Mucosa of rectum (tissue), 2 donors: ENCODE measurements at regions not wholly inside any gene's neighbourhood (a gene's known extent, or its start where the extent isn't known, plus 50 kb on each side); places are given as distances from the start of the nearest gene placed in this dataset.

Experiments
- H3K27ac ChIP-seq, 2 donors: one replicate each; pipeline ENCODE4 v1.7.0; 2013; ENCODE audit warnings: inconsistent platforms in 2 of 2, low read depth in 2 of 2, low read length in 2 of 2
- H3K27me3 ChIP-seq, 2 donors: one replicate each; pipeline ENCODE4 v1.7.0; 2013; ENCODE audit warnings: low read length in 2 of 2; ENCODE audit not compliant: control insufficient read depth in 2 of 2, insufficient read depth in 2 of 2
- H3K36me3 ChIP-seq, 2 donors: one replicate each; pipeline ENCODE4 v1.7.0; 2013; ENCODE audit warnings: low read length in 2 of 2; ENCODE audit not compliant: control insufficient read depth in 2 of 2, insufficient read depth in 2 of 2
- H3K4me1 ChIP-seq, 2 donors: one replicate each; pipeline ENCODE4 v1.7.0; 2013; ENCODE audit warnings: low read length in 2 of 2, mild to moderate bottlenecking in 1 of 2; ENCODE audit not compliant: control insufficient read depth in 2 of 2, insufficient read depth in 2 of 2
- H3K4me3 ChIP-seq, 2 donors: one replicate each; pipeline ENCODE4 v1.7.0; 2013; ENCODE audit warnings: low read length in 2 of 2
- H3K9ac ChIP-seq, 2 donors: one replicate each; pipeline ENCODE4 v1.7.0; 2013; ENCODE audit warnings: low read length in 2 of 2, low read depth in 1 of 2, mild to moderate bottlenecking in 1 of 2
- H3K9me3 ChIP-seq, 2 donors: one replicate each; pipeline ENCODE4 v1.7.0; 2013; ENCODE audit warnings: low read length in 2 of 2; ENCODE audit not compliant: control insufficient read depth in 2 of 2
- donor health status: healthy.
- donor health status: Normal muscosa, but diverticular disease.

GRCh38 chr9:93731963-93732362 lies 155.6 kb downstream of the PHF2 start:
- Histone ChIP-seq H3K4me1 (no peaks in the 10 kb centered on the region), H3K27me3 (no peaks in the 10 kb centered on the region), H3K27ac (no peak overlapping the region), H3K9me3 (peaks cover 0 to 4% of the 10 kb centered on the region in 2 donors), H3K9ac (no peak overlapping the region), H3K4me3 (no peak overlapping the region), H3K36me3 (no peaks in the 10 kb centered on the region)

- Histone ChIP-seq H3K36me3 (no peaks in the 10 kb centered on the region), H3K4me3 (no peak overlapping the region), H3K4me1 (no peaks in the 10 kb centered on the region), H3K27me3 (no peaks in the 10 kb centered on the region), H3K27ac (no peak overlapping the region), H3K9me3 (peaks cover 0 to 4% of the 10 kb centered on the region in 2 donors), H3K9ac (no peak overlapping the region)
Measured at GRCh38 chr9:93730648-93731047, 154.3 kb downstream of the PHF2 start.

- Histone ChIP-seq H3K9ac (no peak overlapping the region), H3K4me1 (no peaks in the 10 kb centered on the region), H3K36me3 (no peaks in the 10 kb centered on the region), H3K4me3 (no peak overlapping the region), H3K27me3 (no peaks in the 10 kb centered on the region), H3K9me3 (peaks cover 0 to 4% of the 10 kb centered on the region in 2 donors), H3K27ac (no peak overlapping the region)
Measured at GRCh38 chr9:93730217-93730616, 153.8 kb downstream of the PHF2 start.
